ENCODE measurements at regions not wholly inside any gene's neighbourhood (a gene's known extent, or its start where the extent isn't known, plus 50 kb on each side); places are given as distances from the start of the nearest gene placed in this dataset.

DNA sequence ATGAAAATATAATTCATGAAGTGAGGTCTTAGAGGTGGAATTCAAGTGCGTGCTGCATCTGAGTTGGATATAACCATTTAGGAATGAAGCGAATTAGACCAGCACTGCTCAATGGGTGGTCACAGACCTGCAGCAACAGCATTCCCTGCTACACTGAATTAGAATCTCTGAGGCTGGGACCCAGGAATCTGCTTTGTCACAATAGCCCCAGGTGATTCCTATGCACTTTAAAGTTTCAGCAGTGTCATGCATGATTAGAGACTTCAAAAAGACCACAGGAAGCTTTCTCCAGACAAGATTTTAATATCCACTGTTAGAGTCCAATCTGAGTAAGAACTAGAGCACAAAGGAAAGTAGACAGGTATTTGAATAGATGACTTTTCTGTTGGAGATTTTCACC lies 352.8 kb upstream of the VSTM2A start:
- H3K9me3 ChIP-seq (replicated peaks; ENCODE audit: control insufficient read depth, insufficient read depth, low read depth, low read length) = no peaks in the 10 kb centered on the region
- no peak for FAIRE-seq

DNA sequence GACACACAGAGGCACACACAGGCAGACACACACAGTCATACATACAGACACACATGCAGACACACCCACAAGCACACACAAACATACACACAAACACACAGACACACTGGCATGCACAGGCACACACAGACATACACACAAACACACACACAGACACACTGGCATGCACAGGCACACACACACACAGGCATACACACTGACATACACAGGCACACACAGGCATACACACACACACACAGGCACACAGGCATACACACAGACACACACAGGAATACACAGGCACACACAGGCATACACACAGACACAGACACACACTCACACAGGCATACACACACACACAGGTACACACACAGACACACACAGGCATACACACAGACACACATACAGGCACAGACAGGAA lies 340.7 kb upstream of the VSTM2A start:
- ATAC-seq = no peak

More for the DNA sequence above, 352.8 kb upstream of the VSTM2A start:
- Histone ChIP-seq H3K4me3 (no peak overlapping the region), H3K36me3 (ENCODE audit: control insufficient read depth, insufficient read depth, low read length) (no peaks in the 10 kb centered on the region), H3K9ac (ENCODE audit: insufficient read depth in 1 of 2, low read depth in 2 of 2, low read length in 2 of 2) (no peak overlapping the region), H3K27ac (ENCODE audit: extremely low read depth, low read depth, low read length) (no peak overlapping the region), H3K4me2 (ENCODE audit: insufficient read depth, low read length) (no peak overlapping the region), H3K79me2 (ENCODE audit: control insufficient read depth, insufficient read depth, low read length) (no peaks in the 10 kb centered on the region), H2AFZ (ENCODE audit: low read depth, low read length) (no peak overlapping the region), H3K4me1 (replicated peaks in 1 of 2; ENCODE audit: control insufficient read depth in 2 of 2, insufficient read depth in 2 of 2, low read length in 2 of 2) (no peaks in the 10 kb centered on the region), H3K9me1 (ENCODE audit: control insufficient read depth, insufficient read depth, low read length) (no peaks in the 10 kb centered on the region), H4K20me1 (replicated peaks; ENCODE audit: control insufficient read depth, insufficient read depth, low read length) (no peaks in the 10 kb centered on the region), H3K27me3 (ENCODE audit: control insufficient read depth in 2 of 2, insufficient read depth in 2 of 2, low read length in 2 of 2) (no peaks in the 10 kb centered on the region)
- DNase-seq (ENCODE audit: extremely low read depth in 1 of 4, low spot score in 3 of 4) (no peak), ATAC-seq (no peak)
- BruUV-seq (replicated peaks) = no TSS peak
- TF ChIP-seq KLF16 (IDR thresholded peaks at IDR 0.05) (no peak), MCM5 (IDR thresholded peaks at IDR 0.05; ENCODE audit: low read depth) (no peak), ZNF57 (CRISPR knock-in tag; IDR thresholded peaks at IDR 0.05) (no peak), MYC (IDR thresholded peaks at IDR 0.05; ENCODE audit: low read depth, low read length) (no peak), MYC (CRISPR knock-in tag; IDR thresholded peaks at IDR 0.05; ENCODE audit: borderline replicate concordance, low read depth) (no peak), ZNF436 (CRISPR knock-in tag; IDR thresholded peaks at IDR 0.05) (no peak), NFE2 (IDR thresholded peaks at IDR 0.05; ENCODE audit: low read depth) (no peak), FOXA3 (CRISPR knock-in tag; conservative IDR thresholded peaks at IDR 0.05 in 1 of 2, IDR thresholded peaks at IDR 0.05 in 1 of 2) (no peak), ZNF121 (CRISPR knock-in tag; conservative IDR thresholded peaks at IDR 0.05) (no peak), POLR2H (tag; IDR thresholded peaks at IDR 0.05; ENCODE audit: low read depth) (no peak), TBP (optimal IDR thresholded peaks at IDR 0.05; ENCODE audit: low read depth, low read length) (no peak), SRSF3 (IDR thresholded peaks at IDR 0.05; ENCODE audit: insufficient read depth, low read length) (no peak)
- TF ChIP-seq, protein P1, sequence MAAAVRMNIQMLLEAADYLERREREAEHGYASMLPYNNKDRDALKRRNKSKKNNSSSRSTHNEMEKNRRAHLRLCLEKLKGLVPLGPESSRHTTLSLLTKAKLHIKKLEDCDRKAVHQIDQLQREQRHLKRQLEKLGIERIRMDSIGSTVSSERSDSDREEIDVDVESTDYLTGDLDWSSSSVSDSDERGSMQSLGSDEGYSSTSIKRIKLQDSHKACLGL (CRISPR knock-in tag; IDR thresholded peaks at IDR 0.05; ENCODE audit: borderline replicate concordance, poor library complexity, severe bottlenecking) = no peak
- CTCF ChIA-PET (ENCODE audit: low intra/inter-chr PET ratio) = no interaction called here
- intact Hi-C loops (cut with micrococcal nuclease) = no loop called here
- WGBS (ENCODE audit: insufficient coverage, low coverage, missing lambda C conversion rate) = 0% methylated on average over 2 of the region's 2 CpGs
- in situ Hi-C loops (cut with MboI) = no loop called here
- POLR2A ChIA-PET = no interaction called here

More for the DNA sequence above, 340.7 kb upstream of the VSTM2A start:
- no peaks in the 10 kb centered on the region for H3K36me3 ChIP-seq (ENCODE audit: control insufficient read depth, insufficient read depth, low read length)
- H3K79me2 ChIP-seq (ENCODE audit: control insufficient read depth, insufficient read depth, low read length) = no peaks in the 10 kb centered on the region
- DNase-seq (ENCODE audit: extremely low read depth in 1 of 4, low spot score in 3 of 4) (no peak), FAIRE-seq (no peak)
- in situ Hi-C loops (cut with MboI) = no loop called here
- TF ChIP-seq TSC22D4 (tag; IDR thresholded peaks at IDR 0.05) (0 out of 2 replicates have a peak, but pooled peaks have one; percentile 17), XRCC5 (IDR thresholded peaks at IDR 0.05; ENCODE audit: low read depth, low read length) (no peak)
- POLR2A ChIA-PET = no interaction called here
- no peak overlapping the region for H3K9ac ChIP-seq (ENCODE audit: insufficient read depth in 1 of 2, low read depth in 2 of 2, low read length in 2 of 2)
- H4K20me1 ChIP-seq (replicated peaks; ENCODE audit: control insufficient read depth, insufficient read depth, low read length) = no peaks in the 10 kb centered on the region
- no peaks in the 10 kb centered on the region; the same call in 1 of the 2 replicates for H3K9me3 ChIP-seq (replicated peaks; ENCODE audit: control insufficient read depth, insufficient read depth, low read depth, low read length)
- no peak overlapping the region for H2AFZ ChIP-seq (ENCODE audit: low read depth, low read length)
- no peaks in the 10 kb centered on the region for H3K27me3 ChIP-seq (ENCODE audit: control insufficient read depth in 2 of 2, insufficient read depth in 2 of 2, low read length in 2 of 2)
- intact Hi-C loops (cut with micrococcal nuclease) = no loop called here
- no peaks in the 10 kb centered on the region for H3K9me1 ChIP-seq (ENCODE audit: control insufficient read depth, insufficient read depth, low read length)
- no peak overlapping the region for H3K4me3 ChIP-seq
- H3K27ac ChIP-seq (ENCODE audit: extremely low read depth, low read depth, low read length) = no peak overlapping the region
- H3K4me1 ChIP-seq (replicated peaks in 1 of 2; ENCODE audit: control insufficient read depth in 2 of 2, insufficient read depth in 2 of 2, low read length in 2 of 2) = no peaks in the 10 kb centered on the region
- no peak overlapping the region for H3K4me2 ChIP-seq (ENCODE audit: insufficient read depth, low read length)
- CTCF ChIA-PET (ENCODE audit: low intra/inter-chr PET ratio) = no interaction called here
- BruUV-seq (replicated peaks) = no TSS peak
